GM23248 (cell line): ENCODE measurements at regions not wholly inside any gene's neighbourhood (a gene's known extent, or its start where the extent isn't known, plus 50 kb on each side); places are given as distances from the start of the nearest gene placed in this dataset.

Experiments used
- DNase-seq: peaks from one replicate; pipeline ENCODE4 v3.0.0-alpha.2; 2015
- H2AFZ ChIP-seq: fragments of 200-600 bp; sonication (generic); 2 replicates; pipeline ENCODE4 v1.6.1; 2016; ENCODE audit warnings: antibody characterized with exemption
- H3F3A ChIP-seq: fragments of 200-600 bp; sonication (generic); 2 replicates; pipeline ENCODE4 v1.6.1; 2016; ENCODE audit warnings: mild to moderate bottlenecking, antibody characterized with exemption, mixed run types; ENCODE audit not compliant: insufficient read depth
- H3K27ac ChIP-seq: fragments of 200-600 bp; sonication (generic); 2 replicates; pipeline ENCODE4 v1.5.1; 2016; ENCODE audit warnings: mild to moderate bottlenecking
- H3K27me3 ChIP-seq: fragments of 200-600 bp; sonication (generic); replicated peaks from 2 replicates; pipeline ENCODE4 v1.6.1; 2016; ENCODE audit warnings: mild to moderate bottlenecking; ENCODE audit not compliant: insufficient read depth
- H3K36me3 ChIP-seq: fragments of 200-600 bp; sonication (generic); 2 replicates; pipeline ENCODE4 v1.6.1; 2016; ENCODE audit warnings: low read depth, mild to moderate bottlenecking
- H3K4me1 ChIP-seq: fragments of 200-600 bp; sonication (generic); 2 replicates; pipeline ENCODE4 v1.6.1; 2016; ENCODE audit warnings: mild to moderate bottlenecking; ENCODE audit not compliant: insufficient read depth
- H3K4me2 ChIP-seq: fragments of 200-600 bp; sonication (generic); one replicate; pipeline ENCODE4 v1.6.1; 2016; ENCODE audit warnings: mild to moderate bottlenecking; ENCODE audit not compliant: unreplicated experiment
- H3K4me3 ChIP-seq: fragments of 200-600 bp; sonication (generic); 2 replicates; pipeline ENCODE4 v1.5.1; 2016; ENCODE audit warnings: mild to moderate bottlenecking
- H3K79me2 ChIP-seq: fragments of 200-600 bp; sonication (generic); 2 replicates; pipeline ENCODE4 v1.6.1; 2016; ENCODE audit warnings: mild to moderate bottlenecking; ENCODE audit not compliant: insufficient read depth
- H3K9ac ChIP-seq: fragments of 200-600 bp; sonication (generic); 2 replicates; pipeline ENCODE4 v1.6.1; 2016; ENCODE audit warnings: mild to moderate bottlenecking
- H3K9me2 ChIP-seq: fragments of 200-600 bp; sonication (generic); 2 replicates; pipeline ENCODE4 v1.6.1; 2016; ENCODE audit warnings: mixed run types, mild to moderate bottlenecking, moderate library complexity; ENCODE audit not compliant: insufficient read depth
- H3K9me3 ChIP-seq: fragments of 200-600 bp; sonication (generic); one replicate; pipeline ENCODE4 v1.6.1; 2017; ENCODE audit warnings: low read depth
- H4K20me1 ChIP-seq: fragments of 200-600 bp; sonication (generic); 2 replicates; pipeline ENCODE4 v1.6.0; 2016; ENCODE audit not compliant: insufficient read depth
- EZH2 ChIP-seq: fragments of 200-600 bp; sonication (generic); IDR thresholded peaks from 2 replicates; pipeline ENCODE4 v1.6.1; 2018; ENCODE audit warnings: antibody characterized with exemption, mild to moderate bottlenecking; ENCODE audit not compliant: insufficient read depth, poor library complexity, severe bottlenecking
- EZH2phosphoT487 ChIP-seq: fragments of 200-600 bp; sonication (generic); IDR thresholded peaks from 2 replicates; pipeline ENCODE4 v1.6.1; 2018; ENCODE audit warnings: antibody characterized with exemption, moderate library complexity, mild to moderate bottlenecking, low read depth; ENCODE audit not compliant: insufficient read depth
- WGBS, 2 experiments: methylation state at CpG; one replicate each; pipeline ENCODE4 v1.1.6; 2015 to 2017; ENCODE audit warnings: low lambda C conversion rate in 2 of 2, low coverage in 1 of 2; ENCODE audit errors: missing lambda C conversion rate in 2 of 2; 5-methylcytosine and 5-hydroxymethylcytosine counted together
- in situ Hi-C: fragments of 300-500 bp; cut with MboI; formaldehyde crosslinking; loops from 2 replicates; pipeline ENCODE4 v1.15.0; 2020

GRCh38 chr9:28329323-28329722 is 756.0 kb upstream of the C9orf72 start:
- Histone ChIP-seq H3K4me3 (no peak overlapping the region), H3K9me3 (no peaks in the 10 kb centered on the region), H3F3A (no peaks in the 10 kb centered on the region), H3K27ac (no peak overlapping the region), H3K9me2 (no peaks in the 10 kb centered on the region), H3K4me1 (no peaks in the 10 kb centered on the region), H4K20me1 (no peaks in the 10 kb centered on the region), H3K27me3 (no peaks in the 10 kb centered on the region), H3K79me2 (no peaks in the 10 kb centered on the region), H3K36me3 (no peaks in the 10 kb centered on the region), H3K4me2 (no peak overlapping the region), H3K9ac (no peak overlapping the region), H2AFZ (no peak overlapping the region)
- WGBS, 2 experiments: 21 to 24% methylated on average over 3 of the region's 3 CpGs
- no peak for TF ChIP-seq EZH2phosphoT487
- TF ChIP-seq EZH2: no peak
- DNase-seq: no peak
- in situ Hi-C loops: no loop called here

DNA sequence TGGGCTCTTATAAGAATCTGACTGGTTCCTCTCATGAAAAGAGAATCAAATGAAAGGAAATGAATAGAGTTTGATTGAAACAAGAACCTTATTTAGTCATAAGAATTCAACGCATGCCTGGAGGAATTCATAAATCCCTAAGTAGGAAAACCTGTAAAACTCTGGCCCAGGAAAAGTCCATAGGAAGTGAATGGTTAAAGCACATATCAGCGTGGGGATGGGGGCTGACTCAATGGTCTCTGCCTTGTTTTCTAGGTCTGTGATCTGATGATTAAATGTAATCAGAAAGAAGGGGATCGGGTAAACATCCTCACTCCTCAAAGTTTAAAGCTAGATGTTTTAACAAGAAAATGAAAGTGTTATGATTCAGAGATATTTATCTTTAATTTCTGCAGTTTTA is 759.4 kb upstream of the C9orf72 start:
- Histone ChIP-seq H3K27me3 (no peaks in the 10 kb centered on the region), H2AFZ (no peak overlapping the region), H3K4me3 (no peak overlapping the region), H3K9ac (no peak overlapping the region), H3K4me2 (no peak overlapping the region), H4K20me1 (no peaks in the 10 kb centered on the region), H3F3A (no peaks in the 10 kb centered on the region), H3K9me3 (no peaks in the 10 kb centered on the region), H3K79me2 (no peaks in the 10 kb centered on the region), H3K4me1 (no peaks in the 10 kb centered on the region), H3K9me2 (no peaks in the 10 kb centered on the region), H3K27ac (no peak overlapping the region), H3K36me3 (no peaks in the 10 kb centered on the region)
- no peak for DNase-seq
- 10 to 13% methylated on average over 3 of the region's 3 CpGs for WGBS, 2 experiments
- TF ChIP-seq EZH2 (no peak), EZH2phosphoT487 (no peak)
- in situ Hi-C loops: loop anchor here (10.0 kb wide), 1 partner anchor 62 kb away; no protein-coding TSS in a partner anchor

DNA sequence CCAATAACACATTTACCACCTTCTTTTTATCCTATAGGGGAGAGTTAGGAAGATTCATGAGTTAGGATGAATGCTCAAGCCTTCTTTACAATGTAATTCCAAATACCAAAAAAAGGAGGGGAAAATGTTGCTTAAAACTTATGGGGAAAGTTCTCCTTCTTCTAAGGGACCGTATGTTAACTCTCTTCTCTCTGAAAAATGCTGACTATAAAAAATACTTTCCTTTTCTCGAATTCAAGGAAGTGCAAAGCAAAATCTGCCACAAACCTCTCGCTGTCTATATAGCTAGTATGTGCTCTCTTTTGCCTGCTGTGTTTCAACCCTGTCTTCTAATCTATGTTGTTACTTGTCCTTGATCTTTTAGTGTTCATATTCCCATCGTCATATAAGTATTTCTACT is 768.6 kb upstream of the C9orf72 start:
- H2AFZ ChIP-seq: no peak overlapping the region
- no peak overlapping the region for H3K9ac ChIP-seq
- no peaks in the 10 kb centered on the region for H3K9me3 ChIP-seq
- DNase-seq: no peak
- H3K79me2 ChIP-seq: no peaks in the 10 kb centered on the region
- TF ChIP-seq EZH2phosphoT487: no peak
- TF ChIP-seq EZH2: no peak
- no peaks in the 10 kb centered on the region for H3F3A ChIP-seq
- H3K4me1 ChIP-seq: no peaks in the 10 kb centered on the region
- H3K9me2 ChIP-seq: no peaks in the 10 kb centered on the region
- H3K4me2 ChIP-seq: no peak overlapping the region
- H4K20me1 ChIP-seq: no peaks in the 10 kb centered on the region
- in situ Hi-C loops: no loop called here
- no peaks in the 10 kb centered on the region for H3K36me3 ChIP-seq
- no peak overlapping the region for H3K27ac ChIP-seq
- H3K27me3 ChIP-seq: no peaks in the 10 kb centered on the region
- H3K4me3 ChIP-seq: no peak overlapping the region
- WGBS, 2 experiments: 14 to 22% methylated on average over 4 of the region's 4 CpGs

GRCh38 chr9:28342815-28343338 is 769.6 kb upstream of the C9orf72 start:
- Histone ChIP-seq H3K27ac (no peak overlapping the region), H3K4me2 (no peak overlapping the region)
- no peak for TF ChIP-seq EZH2phosphoT487
- no peak for TF ChIP-seq EZH2

GRCh38 chr9:28363151-28363562 is 789.9 kb upstream of the C9orf72 start:
- 20 to 27% methylated on average over 2 of the region's 2 CpGs for WGBS, 2 experiments
- no peak overlapping the region for H2AFZ ChIP-seq
- no peak overlapping the region for H3K4me3 ChIP-seq
- no peaks in the 10 kb centered on the region for H3K9me3 ChIP-seq
- H3K79me2 ChIP-seq: no peaks in the 10 kb centered on the region
- no peaks in the 10 kb centered on the region for H4K20me1 ChIP-seq
- no peak for DNase-seq
- no peak overlapping the region for H3K27ac ChIP-seq
- no peaks in the 10 kb centered on the region for H3K4me1 ChIP-seq
- H3K9ac ChIP-seq: no peak overlapping the region
- H3F3A ChIP-seq: no peaks in the 10 kb centered on the region
- H3K9me2 ChIP-seq: no peaks in the 10 kb centered on the region
- TF ChIP-seq EZH2phosphoT487 (no peak), EZH2 (no peak)
- in situ Hi-C loops: no loop called here
- no peak overlapping the region for H3K4me2 ChIP-seq
- no peaks in the 10 kb centered on the region for H3K36me3 ChIP-seq
- H3K27me3 ChIP-seq: no peaks in the 10 kb centered on the region

More at GRCh38 chr9:28342815-28343338, 769.6 kb upstream of the C9orf72 start:
- in situ Hi-C loops: no loop called here
- no peaks in the 10 kb centered on the region for H3K9me3 ChIP-seq
- H3K27me3 ChIP-seq: no peaks in the 10 kb centered on the region
- H3K9me2 ChIP-seq: no peaks in the 10 kb centered on the region
- H3K9ac ChIP-seq: no peak overlapping the region
- H2AFZ ChIP-seq: no peak overlapping the region
- no peak for DNase-seq
- 46 to 49% methylated on average over 2 of the region's 2 CpGs for WGBS, 2 experiments
- H3K4me3 ChIP-seq: no peak overlapping the region
- no peaks in the 10 kb centered on the region for H4K20me1 ChIP-seq
- no peaks in the 10 kb centered on the region for H3K4me1 ChIP-seq
- no peaks in the 10 kb centered on the region for H3K79me2 ChIP-seq
- H3F3A ChIP-seq: no peaks in the 10 kb centered on the region
- H3K36me3 ChIP-seq: no peaks in the 10 kb centered on the region
